Kidney (tissue), 13 donors: ENCODE measurements at regions not wholly inside any gene's neighbourhood (a gene's known extent, or its start where the extent isn't known, plus 50 kb on each side); places are given as distances from the start of the nearest gene placed in this dataset.

Experiments used
- DNase-seq, 5 donors: peaks; one replicate each; pipeline ENCODE4 v3.0.0-alpha.2; 2013 to 2020
- FAIRE-seq: peaks from 2 replicates; lab custom pipeline; 2012; peaks lifted over from hg19 to GRCh38; lab: Jason Lieb, UNC
- H3K27ac ChIP-seq, 2 donors: one replicate each; pipeline ENCODE4 v1.7.0; 2013; ENCODE audit warnings: low read depth in 2 of 2, low read length in 2 of 2, inconsistent platforms in 1 of 2
- H3K27me3 ChIP-seq: one replicate; pipeline ENCODE4 v1.7.1; 2013; ENCODE audit warnings: low read length, inconsistent platforms; ENCODE audit not compliant: control insufficient read depth, insufficient read depth
- H3K36me3 ChIP-seq, 3 donors: one replicate each; pipeline versions ENCODE4 v1.7.0 to v1.7.1; 2013; ENCODE audit warnings: low read length in 3 of 3, control low read depth in 1 of 3, inconsistent platforms in 1 of 3; ENCODE audit not compliant: insufficient read depth in 3 of 3, control insufficient read depth in 2 of 3
- H3K4me1 ChIP-seq, 3 donors: one replicate each; pipeline versions ENCODE4 v1.7.0 to v1.7.1; 2013; ENCODE audit warnings: low read length in 3 of 3, inconsistent platforms in 1 of 3, low read depth in 1 of 3; ENCODE audit not compliant: control insufficient read depth in 2 of 3, insufficient read depth in 2 of 3
- H3K4me3 ChIP-seq, 3 donors: one replicate each; pipeline versions ENCODE4 v1.7.0 to v1.8.1; 2013; ENCODE audit warnings: low read length in 3 of 3, control low read depth in 1 of 3, inconsistent platforms in 1 of 3
- H3K9ac ChIP-seq, 3 donors: one replicate each; pipeline versions ENCODE4 v1.7.0 to v1.7.1; 2013; ENCODE audit warnings: low read length in 3 of 3, control low read depth in 1 of 3, inconsistent platforms in 1 of 3
- H3K9me3 ChIP-seq, 3 donors: one replicate each; pipeline versions ENCODE4 v1.7.0 to v1.7.1; 2013; ENCODE audit warnings: low read length in 3 of 3, control low read depth in 1 of 3, inconsistent platforms in 1 of 3; ENCODE audit not compliant: control insufficient read depth in 2 of 3, insufficient read depth in 1 of 3
- CTCF ChIP-seq: IDR thresholded peaks from 3 replicates; pipeline ENCODE4 v1.5.1; 2012; ENCODE audit warnings: mild to moderate bottlenecking, moderate library complexity, borderline replicate concordance; ENCODE audit not compliant: insufficient read depth; ENCODE audit errors: extremely low read depth
- intact Hi-C: fragments of 100-400 bp; cut with DNase I; formaldehyde crosslinking; loops from one replicate; pipeline ENCODE4 v1.11.1; 2022
- donor health status: control.
- donor health status: control.
- donor health status: control.
- donor health status: control.
- donor health status: control.
- donor health status: DM: yes; HTN: yes; CAD: no.
- donor health status: Normal renal cell carcinoma (clear cell type).

GRCh38 chr3:194933465-194933864 lies 247.8 kb downstream of the FAM43A start:
- Histone ChIP-seq H3K9me3 (no peaks in the 10 kb centered on the region), H3K27me3 (no peaks in the 10 kb centered on the region), H3K4me3 (no peak overlapping the region), H3K36me3 (no peaks in the 10 kb centered on the region), H3K9ac (no peak overlapping the region), H3K27ac (no peak overlapping the region), H3K4me1 (peaks cover 0 to 13% (median 11%) of the 10 kb centered on the region in 3 donors)
- TF ChIP-seq CTCF, result no peak
- intact Hi-C loops, result no loop called here
- no peak for FAIRE-seq
- DNase-seq, result no peak

GRCh38 chr3:194935061-194935460 lies 249.4 kb downstream of the FAM43A start:
- H3K4me1 ChIP-seq, result peaks cover 0 to 16% (median 13%) of the 10 kb centered on the region in 3 donors
- no peaks in the 10 kb centered on the region for H3K9me3 ChIP-seq
- DNase-seq (no peak), FAIRE-seq (no peak)
- H3K36me3 ChIP-seq, result no peaks in the 10 kb centered on the region
- intact Hi-C loops, result no loop called here
- TF ChIP-seq CTCF, result no peak
- no peak overlapping the region for H3K27ac ChIP-seq
- H3K4me3 ChIP-seq, result no peak overlapping the region
- H3K9ac ChIP-seq, result no peak overlapping the region
- H3K27me3 ChIP-seq, result no peaks in the 10 kb centered on the region

DNA sequence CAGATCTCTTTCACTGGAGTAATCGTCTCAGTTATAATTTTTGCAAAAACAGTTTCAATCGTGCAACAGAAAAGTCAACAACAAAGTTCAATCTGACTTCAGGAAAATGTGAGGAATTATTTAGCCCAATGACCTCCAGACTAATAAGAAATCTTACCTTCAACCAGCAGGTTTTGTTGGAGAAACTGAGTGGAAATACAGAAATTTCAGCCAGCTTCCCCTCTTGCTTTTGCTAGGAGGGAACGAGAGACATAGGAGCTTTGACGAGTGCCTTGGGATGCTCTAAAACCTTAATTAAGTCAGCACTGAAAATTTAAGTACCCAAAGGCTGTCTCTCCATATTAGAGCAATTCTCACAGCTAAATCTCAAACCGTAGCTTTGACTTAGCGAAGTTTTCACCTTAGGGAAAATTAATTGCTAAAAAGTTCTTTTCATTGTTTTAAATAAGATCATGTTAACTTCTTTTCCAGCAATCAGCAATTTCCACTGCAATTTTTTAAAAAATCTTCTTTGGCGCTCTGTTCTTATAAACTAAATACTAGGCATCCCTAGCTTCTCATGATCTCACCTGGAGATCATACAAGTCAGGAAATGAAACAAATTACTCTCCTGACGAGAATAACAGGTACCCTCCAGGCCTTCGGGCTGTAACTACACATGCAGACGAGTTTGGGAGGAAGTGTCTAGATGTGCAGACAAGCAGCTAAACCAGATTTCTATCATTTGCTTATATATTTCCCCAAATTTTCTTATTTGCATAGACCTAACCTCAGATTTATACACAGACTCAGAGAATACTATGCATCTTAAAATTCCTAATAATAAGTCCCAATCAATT lies 250.2 kb downstream of the FAM43A start:
- no peak for TF ChIP-seq CTCF
- Histone ChIP-seq H3K4me3 (no peak overlapping the region), H3K9ac (no peak overlapping the region), H3K9me3 (no peaks in the 10 kb centered on the region), H3K4me1 (peaks cover 0 to 13% (median 11%) of the 10 kb centered on the region in 3 donors), H3K36me3 (no peaks in the 10 kb centered on the region), H3K27ac (no peak overlapping the region), H3K27me3 (no peaks in the 10 kb centered on the region)
- DNase-seq (no peak), FAIRE-seq (no peak)
- intact Hi-C loops, result no loop called here
